ENCODE measurements at regions not wholly inside any gene's neighbourhood (a gene's known extent, or its start where the extent isn't known, plus 50 kb on each side); places are given as distances from the start of the nearest gene placed in this dataset.

GRCh38 chr1:38671221-38671620 lies 188.4 kb downstream of the RRAGC start (continued):
- no peak for TF ChIP-seq ZNF462 (CRISPR knock-in tag; IDR thresholded peaks at IDR 0.05)
- no peak for TF ChIP-seq ZNF331 (CRISPR knock-in tag; IDR thresholded peaks at IDR 0.05; ENCODE audit: low read depth)
- TF ChIP-seq CREB1 (CRISPR knock-in tag; IDR thresholded peaks at IDR 0.05; ENCODE audit: low read depth) = no peak

DNA sequence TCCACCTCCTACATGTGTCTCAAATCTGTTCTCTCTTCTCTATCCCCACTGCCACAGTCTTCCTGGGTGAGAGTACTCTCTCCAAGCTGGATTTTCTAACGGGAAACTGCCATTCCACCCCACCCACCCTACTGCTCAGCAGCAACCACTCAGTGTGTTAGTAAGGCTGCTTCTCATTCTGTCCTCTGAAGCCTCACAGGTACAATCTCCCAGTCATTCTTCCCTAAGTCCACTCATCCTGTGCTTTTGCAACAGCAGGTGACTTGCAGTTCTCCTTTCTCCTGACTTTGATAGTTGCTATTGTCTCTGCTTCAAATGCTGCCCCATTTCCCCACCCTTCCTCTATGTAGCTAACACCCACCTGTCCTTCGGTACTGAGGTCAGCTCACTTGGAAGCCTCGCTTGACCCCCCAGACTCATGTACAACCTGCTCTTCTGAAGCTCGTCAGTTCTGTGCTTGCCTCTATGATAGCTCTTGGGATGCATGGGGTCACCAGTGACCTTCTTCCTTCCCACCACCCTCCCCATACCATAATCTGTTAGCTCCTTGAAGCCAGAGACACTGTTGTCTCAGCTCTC lies 188.9 kb downstream of the RRAGC start:
- H3K4me1 Mint-ChIP-seq = peaks cover 5% of the 10 kb centered on the region; the same call in 1 of the 3 replicates
- no peak overlapping the region for H3K4me3 Mint-ChIP-seq
- no peaks in the 10 kb centered on the region for H3K36me3 Mint-ChIP-seq (ENCODE audit: low read depth)
- ATAC-seq = no peak
- no peaks in the 10 kb centered on the region; the same call in 2 of the 3 replicates for H3K9me3 Mint-ChIP-seq
- Histone ChIP-seq H3K4me3 (no peak overlapping the region), H3K27ac (ENCODE audit: low read depth) (no peak overlapping the region), H3F3A (replicated peaks; ENCODE audit: low read depth) (no peaks in the 10 kb centered on the region), H3K9me2 (ENCODE audit: insufficient read depth) (no peaks in the 10 kb centered on the region), H4K20me1 (replicated peaks; ENCODE audit: insufficient read depth) (no peaks in the 10 kb centered on the region), H3K4me1 (ENCODE audit: insufficient read depth) (no peaks in the 10 kb centered on the region), H3K4me2 (no peak overlapping the region), H3K36me3 (ENCODE audit: insufficient read depth) (no peaks in the 10 kb centered on the region), H3K27me3 (ENCODE audit: insufficient read depth) (no peaks in the 10 kb centered on the region), H2AFZ (no peak overlapping the region), H3K79me2 (replicated peaks; ENCODE audit: insufficient read depth) (no peaks in the 10 kb centered on the region)
- H3K27ac Mint-ChIP-seq = no peak overlapping the region
- no peak for DNase-seq (ENCODE audit: low spot score)
- H3K27me3 Mint-ChIP-seq (ENCODE audit: insufficient read depth, low read depth, poor library complexity) = peaks cover 4% of the 10 kb centered on the region
- TF ChIP-seq, protein P1, sequence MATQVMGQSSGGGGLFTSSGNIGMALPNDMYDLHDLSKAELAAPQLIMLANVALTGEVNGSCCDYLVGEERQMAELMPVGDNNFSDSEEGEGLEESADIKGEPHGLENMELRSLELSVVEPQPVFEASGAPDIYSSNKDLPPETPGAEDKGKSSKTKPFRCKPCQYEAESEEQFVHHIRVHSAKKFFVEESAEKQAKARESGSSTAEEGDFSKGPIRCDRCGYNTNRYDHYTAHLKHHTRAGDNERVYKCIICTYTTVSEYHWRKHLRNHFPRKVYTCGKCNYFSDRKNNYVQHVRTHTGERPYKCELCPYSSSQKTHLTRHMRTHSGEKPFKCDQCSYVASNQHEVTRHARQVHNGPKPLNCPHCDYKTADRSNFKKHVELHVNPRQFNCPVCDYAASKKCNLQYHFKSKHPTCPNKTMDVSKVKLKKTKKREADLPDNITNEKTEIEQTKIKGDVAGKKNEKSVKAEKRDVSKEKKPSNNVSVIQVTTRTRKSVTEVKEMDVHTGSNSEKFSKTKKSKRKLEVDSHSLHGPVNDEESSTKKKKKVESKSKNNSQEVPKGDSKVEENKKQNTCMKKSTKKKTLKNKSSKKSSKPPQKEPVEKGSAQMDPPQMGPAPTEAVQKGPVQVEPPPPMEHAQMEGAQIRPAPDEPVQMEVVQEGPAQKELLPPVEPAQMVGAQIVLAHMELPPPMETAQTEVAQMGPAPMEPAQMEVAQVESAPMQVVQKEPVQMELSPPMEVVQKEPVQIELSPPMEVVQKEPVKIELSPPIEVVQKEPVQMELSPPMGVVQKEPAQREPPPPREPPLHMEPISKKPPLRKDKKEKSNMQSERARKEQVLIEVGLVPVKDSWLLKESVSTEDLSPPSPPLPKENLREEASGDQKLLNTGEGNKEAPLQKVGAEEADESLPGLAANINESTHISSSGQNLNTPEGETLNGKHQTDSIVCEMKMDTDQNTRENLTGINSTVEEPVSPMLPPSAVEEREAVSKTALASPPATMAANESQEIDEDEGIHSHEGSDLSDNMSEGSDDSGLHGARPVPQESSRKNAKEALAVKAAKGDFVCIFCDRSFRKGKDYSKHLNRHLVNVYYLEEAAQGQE (IDR thresholded peaks at IDR 0.05; ENCODE audit: unreplicated experiment) = no peak
- no peak for TF ChIP-seq EZH2phosphoT487 (IDR thresholded peaks at IDR 0.05; ENCODE audit: unreplicated experiment)
- no peak for TF ChIP-seq ZNF462 (CRISPR knock-in tag; IDR thresholded peaks at IDR 0.05)

All from GM23338 (cell line).